Neural crest cell (in vitro differentiated cells): ENCODE measurements at regions not wholly inside any gene's neighbourhood (a gene's known extent, or its start where the extent isn't known, plus 50 kb on each side); places are given as distances from the start of the nearest gene placed in this dataset.

Source experiments
- DNase-seq: peaks from one replicate; pipeline ENCODE4 v3.0.0; 2021; ENCODE audit warnings: low read depth, mixed read lengths, low spot score
- H3K27ac Mint-ChIP-seq: one replicate; pipeline ENCODE4 v1.8.0; 2021; ENCODE audit warnings: mild to moderate bottlenecking, mixed read lengths; ENCODE audit not compliant: unreplicated experiment
- H3K27me3 Mint-ChIP-seq: 2 replicates; pipeline ENCODE4 v1.8.0; 2021; ENCODE audit warnings: low read depth, mild to moderate bottlenecking, mixed read lengths
- H3K36me3 Mint-ChIP-seq: 2 replicates; pipeline ENCODE4 v1.8.0; 2021; ENCODE audit warnings: low read depth, mild to moderate bottlenecking, mixed read lengths
- H3K4me1 Mint-ChIP-seq: 2 replicates; pipeline ENCODE4 v1.8.0; 2021; ENCODE audit warnings: mixed read lengths
- H3K4me3 Mint-ChIP-seq: one replicate; pipeline ENCODE4 v1.8.0; 2021; ENCODE audit warnings: mild to moderate bottlenecking, mixed read lengths
- H3K9me3 Mint-ChIP-seq: 2 replicates; pipeline ENCODE4 v1.8.0; 2021; ENCODE audit warnings: mixed read lengths
- TF ChIP-seq, protein P1 (sequence below): fragments of 200-600 bp; sonication (generic); conservative IDR thresholded peaks from 2 replicates; pipeline ENCODE4 v1.5.0; 2021; ENCODE audit warnings: antibody characterized with exemption, mild to moderate bottlenecking

DNA sequence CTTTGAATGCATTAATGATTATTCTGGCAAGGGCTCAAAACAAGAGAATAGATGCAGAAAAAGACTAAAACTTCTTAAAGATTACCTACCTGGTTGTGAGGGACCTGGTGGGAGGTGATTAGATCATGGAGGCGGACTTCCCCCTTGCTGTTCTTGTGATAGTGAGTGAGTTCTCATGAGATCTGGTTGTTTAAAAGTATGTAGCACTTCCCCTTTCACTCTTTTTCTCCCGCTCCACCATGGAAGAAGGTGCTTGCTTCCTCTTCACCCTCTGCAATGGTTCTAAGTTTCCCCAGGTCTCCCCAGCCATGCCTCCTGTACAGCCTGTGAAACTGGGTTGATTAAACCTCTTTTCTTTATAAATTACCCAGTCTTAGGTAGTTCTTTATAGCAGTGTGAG lies 226.6 kb downstream of the ARHGAP12 start:
- H3K27ac Mint-ChIP-seq, result no peak overlapping the region
- no peak overlapping the region for H3K4me3 Mint-ChIP-seq
- peaks cover 73% of the 10 kb centered on the region for H3K4me1 Mint-ChIP-seq
- no peaks in the 10 kb centered on the region for H3K27me3 Mint-ChIP-seq
- H3K36me3 Mint-ChIP-seq, result peaks cover 28% of the 10 kb centered on the region
- DNase-seq, result no peak
- TF ChIP-seq, protein P1, sequence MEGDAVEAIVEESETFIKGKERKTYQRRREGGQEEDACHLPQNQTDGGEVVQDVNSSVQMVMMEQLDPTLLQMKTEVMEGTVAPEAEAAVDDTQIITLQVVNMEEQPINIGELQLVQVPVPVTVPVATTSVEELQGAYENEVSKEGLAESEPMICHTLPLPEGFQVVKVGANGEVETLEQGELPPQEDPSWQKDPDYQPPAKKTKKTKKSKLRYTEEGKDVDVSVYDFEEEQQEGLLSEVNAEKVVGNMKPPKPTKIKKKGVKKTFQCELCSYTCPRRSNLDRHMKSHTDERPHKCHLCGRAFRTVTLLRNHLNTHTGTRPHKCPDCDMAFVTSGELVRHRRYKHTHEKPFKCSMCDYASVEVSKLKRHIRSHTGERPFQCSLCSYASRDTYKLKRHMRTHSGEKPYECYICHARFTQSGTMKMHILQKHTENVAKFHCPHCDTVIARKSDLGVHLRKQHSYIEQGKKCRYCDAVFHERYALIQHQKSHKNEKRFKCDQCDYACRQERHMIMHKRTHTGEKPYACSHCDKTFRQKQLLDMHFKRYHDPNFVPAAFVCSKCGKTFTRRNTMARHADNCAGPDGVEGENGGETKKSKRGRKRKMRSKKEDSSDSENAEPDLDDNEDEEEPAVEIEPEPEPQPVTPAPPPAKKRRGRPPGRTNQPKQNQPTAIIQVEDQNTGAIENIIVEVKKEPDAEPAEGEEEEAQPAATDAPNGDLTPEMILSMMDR, result no peak
- H3K9me3 Mint-ChIP-seq, result peaks cover 10% of the 10 kb centered on the region

DNA sequence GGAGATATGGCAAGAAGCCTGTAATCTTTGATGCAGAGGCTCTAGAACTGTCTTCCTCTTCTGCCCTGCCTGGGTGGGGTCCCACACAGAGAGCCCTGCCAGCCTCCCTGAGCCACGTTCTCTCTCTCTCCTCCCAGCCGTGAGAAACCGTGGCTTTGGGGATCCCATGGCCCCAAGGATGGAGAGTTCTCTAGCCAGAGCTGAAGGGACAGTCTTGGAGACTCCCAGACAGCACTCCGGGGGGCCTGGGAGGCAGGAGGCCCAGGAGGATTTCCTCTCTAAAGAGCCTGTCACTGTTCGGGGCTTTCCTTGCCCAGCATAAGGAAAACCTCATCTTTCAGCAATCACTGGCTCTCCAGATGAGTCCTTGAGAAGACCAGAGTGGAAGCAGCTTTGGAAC lies 227.1 kb downstream of the ARHGAP12 start:
- Mint-ChIP-seq H3K27ac (no peak overlapping the region), H3K4me1 (peaks cover 73% of the 10 kb centered on the region), H3K27me3 (no peaks in the 10 kb centered on the region), H3K4me3 (no peak overlapping the region), H3K36me3 (peaks cover 25% of the 10 kb centered on the region), H3K9me3 (peaks cover 10% of the 10 kb centered on the region)
- TF ChIP-seq, protein P1, result no peak
- no peak for DNase-seq

DNA sequence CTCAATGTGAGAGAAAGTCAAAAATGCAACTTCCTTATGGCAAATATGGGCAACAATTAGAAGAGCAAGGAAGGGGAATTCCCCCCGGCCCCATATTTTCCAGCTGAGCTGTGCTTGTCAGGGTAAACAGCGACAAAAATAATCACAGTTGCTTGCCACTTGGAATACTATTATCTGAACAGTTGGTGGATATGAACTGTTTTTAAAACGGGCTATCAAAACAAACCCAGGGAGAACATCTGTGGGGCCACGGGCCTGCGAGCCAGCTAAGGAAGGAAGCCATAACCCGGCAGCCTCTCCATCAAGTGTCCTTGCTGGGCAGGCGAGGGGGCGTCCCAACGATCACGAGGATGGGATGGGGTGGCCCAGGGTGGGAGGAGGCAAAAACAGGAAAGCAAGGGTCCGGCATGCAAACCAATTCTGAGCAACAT lies 228.4 kb downstream of the ARHGAP12 start:
- Mint-ChIP-seq H3K4me3 (no peak overlapping the region), H3K36me3 (peaks cover 23% of the 10 kb centered on the region), H3K9me3 (peaks cover 10% of the 10 kb centered on the region), H3K27me3 (no peaks in the 10 kb centered on the region), H3K27ac (peak overlapping the region; percentile 75), H3K4me1 (peaks cover 64% of the 10 kb centered on the region)
- no peak for DNase-seq
- TF ChIP-seq, protein P1, result no peak

DNA sequence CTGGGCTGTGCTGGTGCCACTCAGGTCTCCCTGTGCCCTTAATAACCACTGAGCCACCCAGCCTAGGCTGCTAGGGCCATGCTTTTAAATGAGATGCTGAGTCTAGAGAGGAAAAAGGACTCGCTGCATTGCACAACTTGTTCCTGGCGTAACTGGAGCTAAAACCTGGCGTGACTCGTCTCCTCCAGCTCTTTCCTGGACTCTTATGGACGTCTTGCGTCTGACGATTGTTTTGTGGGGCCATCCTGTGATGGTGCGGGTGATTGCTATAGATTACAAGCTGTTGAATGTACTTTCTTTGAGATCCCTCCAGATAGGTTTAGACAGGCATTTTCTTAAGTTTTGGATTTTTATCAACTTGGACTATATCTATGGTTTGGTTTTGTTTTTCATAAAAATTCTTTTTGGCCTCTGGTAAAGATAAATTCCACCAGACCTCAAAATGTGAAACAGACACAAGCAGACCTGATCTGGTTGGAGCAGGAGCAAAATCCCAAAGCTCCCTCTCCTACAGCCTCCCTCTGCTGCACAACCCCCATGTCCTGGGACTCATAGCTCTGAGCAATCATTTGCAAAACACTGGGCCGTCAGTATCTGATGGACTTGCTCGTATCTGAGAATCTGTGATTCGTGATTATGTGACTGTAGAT lies 230.3 kb downstream of the ARHGAP12 start:
- Mint-ChIP-seq H3K4me3 (no peak overlapping the region), H3K9me3 (peaks cover 7% of the 10 kb centered on the region), H3K4me1 (peaks cover 72% of the 10 kb centered on the region), H3K27me3 (no peaks in the 10 kb centered on the region), H3K36me3 (peaks cover 21% of the 10 kb centered on the region), H3K27ac (no peak overlapping the region)
- DNase-seq, result no peak
- TF ChIP-seq, protein P1, result no peak

DNA sequence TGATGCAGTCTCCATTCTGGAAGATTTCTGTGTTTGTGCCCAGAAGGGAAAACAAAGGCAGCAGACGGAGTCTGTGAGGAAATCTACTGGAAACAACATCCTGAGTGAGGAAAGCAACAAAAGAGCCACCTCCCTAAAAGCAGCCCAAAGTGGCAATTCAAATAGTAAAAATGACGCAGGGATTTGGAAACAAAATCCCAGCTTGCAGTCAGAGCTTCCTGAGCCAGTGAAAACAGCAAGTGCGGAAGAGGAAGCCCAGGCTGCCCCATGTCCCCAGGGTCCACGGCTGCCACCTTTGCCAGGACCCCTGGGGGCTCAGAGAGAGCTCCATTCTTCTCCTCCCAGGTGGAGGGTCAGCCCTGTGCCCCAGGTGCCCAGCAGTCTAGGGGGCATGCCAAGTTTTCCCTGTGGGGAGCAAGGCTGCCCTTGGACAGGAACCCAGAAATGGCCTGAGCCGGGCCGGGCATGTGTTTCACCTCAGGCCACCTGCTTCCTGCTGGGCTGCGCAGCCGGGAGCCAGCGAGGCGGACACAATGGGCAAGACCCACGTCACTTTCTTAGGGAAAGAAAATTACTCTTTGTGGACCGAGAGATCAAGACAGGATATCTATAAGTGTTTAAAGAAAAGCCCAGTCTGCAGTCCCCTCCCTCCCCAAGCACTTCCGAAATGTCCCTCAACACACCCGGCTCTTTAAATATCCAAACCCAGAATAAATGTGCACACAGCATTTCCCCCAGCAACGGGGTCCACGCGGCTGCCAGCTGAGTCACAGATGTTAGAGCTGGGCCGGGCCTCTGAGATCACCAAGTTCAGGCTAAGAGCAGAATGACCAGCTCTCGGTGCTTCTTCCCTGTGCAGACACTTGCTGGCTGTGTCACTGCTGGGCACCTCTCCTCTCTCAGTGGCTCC lies 231.1 kb downstream of the ARHGAP12 start:
- TF ChIP-seq, protein P1, result no peak
- peak overlapping the region; percentile 96 for H3K27ac Mint-ChIP-seq
- peaks cover 70% of the 10 kb centered on the region for H3K4me1 Mint-ChIP-seq
- H3K36me3 Mint-ChIP-seq, result peaks cover 18% of the 10 kb centered on the region
- H3K27me3 Mint-ChIP-seq, result no peaks in the 10 kb centered on the region
- H3K9me3 Mint-ChIP-seq, result peaks cover 5% of the 10 kb centered on the region
- no peak for DNase-seq
- peak overlapping the region; percentile 45 for H3K4me3 Mint-ChIP-seq
